ENCODE measurements at regions not wholly inside any gene's neighbourhood (a gene's known extent, or its start where the extent isn't known, plus 50 kb on each side); places are given as distances from the start of the nearest gene placed in this dataset.

- TF ChIP-seq, protein P1, sequence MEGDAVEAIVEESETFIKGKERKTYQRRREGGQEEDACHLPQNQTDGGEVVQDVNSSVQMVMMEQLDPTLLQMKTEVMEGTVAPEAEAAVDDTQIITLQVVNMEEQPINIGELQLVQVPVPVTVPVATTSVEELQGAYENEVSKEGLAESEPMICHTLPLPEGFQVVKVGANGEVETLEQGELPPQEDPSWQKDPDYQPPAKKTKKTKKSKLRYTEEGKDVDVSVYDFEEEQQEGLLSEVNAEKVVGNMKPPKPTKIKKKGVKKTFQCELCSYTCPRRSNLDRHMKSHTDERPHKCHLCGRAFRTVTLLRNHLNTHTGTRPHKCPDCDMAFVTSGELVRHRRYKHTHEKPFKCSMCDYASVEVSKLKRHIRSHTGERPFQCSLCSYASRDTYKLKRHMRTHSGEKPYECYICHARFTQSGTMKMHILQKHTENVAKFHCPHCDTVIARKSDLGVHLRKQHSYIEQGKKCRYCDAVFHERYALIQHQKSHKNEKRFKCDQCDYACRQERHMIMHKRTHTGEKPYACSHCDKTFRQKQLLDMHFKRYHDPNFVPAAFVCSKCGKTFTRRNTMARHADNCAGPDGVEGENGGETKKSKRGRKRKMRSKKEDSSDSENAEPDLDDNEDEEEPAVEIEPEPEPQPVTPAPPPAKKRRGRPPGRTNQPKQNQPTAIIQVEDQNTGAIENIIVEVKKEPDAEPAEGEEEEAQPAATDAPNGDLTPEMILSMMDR (IDR thresholded peaks at IDR 0.05): no peak
- no peak for TF ChIP-seq POLR2A (IDR thresholded peaks at IDR 0.05)
These were observed 110.4 kb downstream of the BANF2 start for GRCh38 chr20:17810062-17810631.

All from lower leg skin (tissue), 3 donors.